ENCODE measurements at regions not wholly inside any gene's neighbourhood (a gene's known extent, or its start where the extent isn't known, plus 50 kb on each side); places are given as distances from the start of the nearest gene placed in this dataset.
"Not testable (repeated sequence)": the region's sequence is repeated elsewhere in the genome, so short reads cannot be mapped to it uniquely, and the experiment has no call there.

- DNase-seq (ENCODE audit: low read depth) = no peak
Observed at GRCh38 chr7:409339-410281, 110.0 kb downstream of the PDGFA start.

- DNase-seq (ENCODE audit: low read depth) = no peak
Observed at GRCh38 chr7:410395-410910, 109.2 kb downstream of the PDGFA start.

- not testable (repeated sequence) for DNase-seq (ENCODE audit: low read depth)
Observed at GRCh38 chr7:411116-411515, 108.5 kb downstream of the PDGFA start.

GRCh38 chr7:411677-412312 lies 107.9 kb downstream of the PDGFA start:
- DNase-seq (ENCODE audit: low read depth) = no peak

GRCh38 chr7:412313-412710 lies 107.3 kb downstream of the PDGFA start:
- no peak for DNase-seq (ENCODE audit: low read depth)

- no peak for DNase-seq (ENCODE audit: low read depth)
Observed at GRCh38 chr7:414681-415560, 104.7 kb downstream of the PDGFA start.

- no peak for DNase-seq (ENCODE audit: low read depth)
Observed at GRCh38 chr7:415646-416525, 103.8 kb downstream of the PDGFA start.

- DNase-seq (ENCODE audit: low read depth) = no peak
Observed at GRCh38 chr7:416761-417624, 102.7 kb downstream of the PDGFA start.

GRCh38 chr7:417625-417889 lies 102.1 kb downstream of the PDGFA start:
- DNase-seq (ENCODE audit: low read depth) = no peak

- DNase-seq (ENCODE audit: low read depth) = no peak
Observed at GRCh38 chr7:417973-418601, 101.6 kb downstream of the PDGFA start.

GRCh38 chr7:418636-419280 lies 100.9 kb downstream of the PDGFA start:
- DNase-seq (ENCODE audit: low read depth) = no peak

- DNase-seq (ENCODE audit: low read depth) = no peak
Observed at GRCh38 chr7:420142-421093, 99.2 kb downstream of the PDGFA start.

- no peak for DNase-seq (ENCODE audit: low read depth)
Observed at GRCh38 chr7:421136-421991, 98.3 kb downstream of the PDGFA start.

GRCh38 chr7:422191-422885 lies 97.3 kb downstream of the PDGFA start:
- DNase-seq (ENCODE audit: low read depth) = no peak

- no peak for DNase-seq (ENCODE audit: low read depth)
Observed at GRCh38 chr7:422886-423225, 96.8 kb downstream of the PDGFA start.

GRCh38 chr7:423312-424260 lies 96.1 kb downstream of the PDGFA start:
- DNase-seq (ENCODE audit: low read depth) = no peak

Measured in activated T-cell treated with anti-CD3 and anti-CD28 coated beads for 24 hours (primary cell).